ENCODE measurements at regions not wholly inside any gene's neighbourhood (a gene's known extent, or its start where the extent isn't known, plus 50 kb on each side); places are given as distances from the start of the nearest gene placed in this dataset.

- no peaks in the 10 kb centered on the region for H3K36me3 Mint-ChIP-seq (ENCODE audit: low read depth)
- no peak overlapping the region for H3K27ac Mint-ChIP-seq
- peaks cover 10% of the 10 kb centered on the region for H3K9me3 Mint-ChIP-seq
- DNase-seq: no peak
- H3K27me3 Mint-ChIP-seq (ENCODE audit: low read depth, poor library complexity): peaks cover 3% of the 10 kb centered on the region
- H3K4me3 Mint-ChIP-seq: no peak overlapping the region
- no peak for TF ChIP-seq CTCF (IDR thresholded peaks at IDR 0.05)
- no peaks in the 10 kb centered on the region for H3K4me1 Mint-ChIP-seq
Measured at GRCh38 chr7:138402749-138403148, 57.3 kb upstream of the TRIM24 start.

- H3K9me3 Mint-ChIP-seq: peaks cover 10% of the 10 kb centered on the region
- H3K4me3 Mint-ChIP-seq: no peak overlapping the region
- DNase-seq: no peak
- TF ChIP-seq CTCF (IDR thresholded peaks at IDR 0.05): no peak
- no peaks in the 10 kb centered on the region for H3K36me3 Mint-ChIP-seq (ENCODE audit: low read depth)
- peaks cover 3% of the 10 kb centered on the region for H3K27me3 Mint-ChIP-seq (ENCODE audit: low read depth, poor library complexity)
- H3K27ac Mint-ChIP-seq: no peak overlapping the region
- no peaks in the 10 kb centered on the region for H3K4me1 Mint-ChIP-seq
Measured at GRCh38 chr7:138405496-138405895, 54.6 kb upstream of the TRIM24 start.

- no peak for DNase-seq
- no peak overlapping the region for H3K4me3 Mint-ChIP-seq
Measured at GRCh38 chr7:138407792-138408191, 52.3 kb upstream of the TRIM24 start.

More at GRCh38 chr7:138407792-138408191, 52.3 kb upstream of the TRIM24 start:
- H3K36me3 Mint-ChIP-seq (ENCODE audit: low read depth): no peaks in the 10 kb centered on the region
- H3K27ac Mint-ChIP-seq: no peak overlapping the region
- no peak for TF ChIP-seq CTCF (IDR thresholded peaks at IDR 0.05)
- peaks cover 3% of the 10 kb centered on the region for H3K27me3 Mint-ChIP-seq (ENCODE audit: low read depth, poor library complexity)
- H3K4me1 Mint-ChIP-seq: no peaks in the 10 kb centered on the region
- H3K9me3 Mint-ChIP-seq: peaks cover 10% of the 10 kb centered on the region

Measured in nephron progenitor cell (in vitro differentiated cells).